Mesodermal cell (in vitro differentiated cells): ENCODE measurements at regions not wholly inside any gene's neighbourhood (a gene's known extent, or its start where the extent isn't known, plus 50 kb on each side); places are given as distances from the start of the nearest gene placed in this dataset.
"Not testable (repeated sequence)": the region's sequence is repeated elsewhere in the genome, so short reads cannot be mapped to it uniquely, and the experiment has no call there.

Experiments used
- H3K27ac ChIP-seq: 2 replicates; pipeline ENCODE4 v1.7.0; 2013; ENCODE audit warnings: mild to moderate bottlenecking, low read depth, low read length, moderate library complexity; ENCODE audit not compliant: severe bottlenecking
- H3K36me3 ChIP-seq: 2 replicates; pipeline ENCODE4 v1.7.1; 2013; ENCODE audit warnings: mild to moderate bottlenecking, low read length, moderate library complexity; ENCODE audit not compliant: control insufficient read depth, insufficient read depth
- H3K4me1 ChIP-seq: one replicate; pipeline ENCODE4 v1.7.1; 2013; ENCODE audit warnings: mild to moderate bottlenecking, low read length; ENCODE audit not compliant: insufficient read depth, control insufficient read depth, poor library complexity, severe bottlenecking
- H3K4me3 ChIP-seq: 2 replicates; pipeline ENCODE4 v1.7.0; 2013; ENCODE audit warnings: low read length, control low read depth, mild to moderate bottlenecking; ENCODE audit not compliant: insufficient read depth, poor library complexity, severe bottlenecking; ENCODE audit errors: extremely low read depth
- H3K9me3 ChIP-seq: 2 replicates; pipeline ENCODE4 v1.7.1; 2013; ENCODE audit warnings: mild to moderate bottlenecking, low read length, moderate library complexity; ENCODE audit not compliant: control insufficient read depth
- WGBS, 2 experiments: methylation state at CpG; one replicate each; pipeline ENCODE4 v1.1.5; 2013; ENCODE audit warnings: missing lambda C conversion rate in 2 of 2; ENCODE audit not compliant: insufficient coverage in 2 of 2; 5-methylcytosine and 5-hydroxymethylcytosine counted together

DNA sequence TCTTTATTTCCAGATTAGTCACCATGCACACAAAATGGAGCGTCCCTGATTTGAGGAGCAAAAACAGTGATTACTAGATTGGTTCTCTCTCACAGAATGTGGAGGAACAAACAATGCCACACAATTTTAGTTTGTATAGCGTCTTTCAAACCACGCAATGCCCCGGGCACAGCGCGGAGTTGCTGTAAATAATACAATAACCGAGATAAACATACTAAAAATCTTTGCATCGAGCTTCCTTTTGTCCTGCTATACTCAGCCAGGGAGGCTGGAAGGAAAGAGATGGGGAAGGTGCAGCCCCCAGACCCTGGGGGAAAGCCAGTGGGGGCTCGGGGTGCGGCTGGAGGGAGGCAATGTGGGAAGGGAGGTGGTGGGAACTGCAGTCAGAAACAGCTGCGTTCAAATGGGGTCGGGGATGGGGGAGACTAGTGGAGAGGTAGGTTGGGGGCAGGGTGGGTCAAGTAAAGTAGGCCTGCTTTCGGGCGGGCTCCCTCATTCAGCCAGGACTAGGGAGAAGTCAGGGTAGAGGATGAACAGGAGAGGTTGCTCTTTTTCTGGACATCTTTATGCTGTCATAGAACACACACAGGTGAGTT is 366.3 kb downstream of the RPS6KC1 start:
- Histone ChIP-seq H3K9me3 (peaks cover 10% of the 10 kb centered on the region), H3K4me1 (peaks cover 10% of the 10 kb centered on the region), H3K27ac (no peak overlapping the region), H3K4me3 (no peak overlapping the region), H3K36me3 (no peaks in the 10 kb centered on the region)
- WGBS, 2 experiments: 93 to 96% methylated on average over 3 to 10 of the region's 14 CpGs

DNA sequence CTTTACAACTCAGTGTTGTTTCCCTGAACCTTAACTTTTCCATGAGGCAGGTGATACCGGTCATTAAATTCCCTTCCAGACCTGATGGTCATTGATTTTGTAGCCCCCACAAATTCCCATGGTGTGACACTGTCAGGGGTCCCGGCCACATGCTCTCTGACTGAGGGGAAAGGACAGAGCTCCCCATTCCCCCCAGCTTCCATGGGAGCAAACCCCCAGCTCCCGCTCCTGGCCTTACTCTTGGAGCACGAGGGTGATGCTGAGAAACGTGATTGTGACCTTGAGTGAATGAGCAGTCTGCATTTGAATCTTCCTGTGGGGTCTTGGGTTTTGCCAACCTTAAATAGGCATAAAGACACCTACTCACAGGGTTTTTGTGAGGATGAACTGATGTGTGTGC is 366.8 kb downstream of the RPS6KC1 start:
- H3K4me1 ChIP-seq: peaks cover 10% of the 10 kb centered on the region
- H3K4me3 ChIP-seq: no peak overlapping the region
- no peak overlapping the region for H3K27ac ChIP-seq
- H3K36me3 ChIP-seq: no peaks in the 10 kb centered on the region
- peaks cover 10% of the 10 kb centered on the region for H3K9me3 ChIP-seq
- WGBS, 2 experiments: 89 to 96% methylated on average over 3 to 4 of the region's 5 CpGs

DNA sequence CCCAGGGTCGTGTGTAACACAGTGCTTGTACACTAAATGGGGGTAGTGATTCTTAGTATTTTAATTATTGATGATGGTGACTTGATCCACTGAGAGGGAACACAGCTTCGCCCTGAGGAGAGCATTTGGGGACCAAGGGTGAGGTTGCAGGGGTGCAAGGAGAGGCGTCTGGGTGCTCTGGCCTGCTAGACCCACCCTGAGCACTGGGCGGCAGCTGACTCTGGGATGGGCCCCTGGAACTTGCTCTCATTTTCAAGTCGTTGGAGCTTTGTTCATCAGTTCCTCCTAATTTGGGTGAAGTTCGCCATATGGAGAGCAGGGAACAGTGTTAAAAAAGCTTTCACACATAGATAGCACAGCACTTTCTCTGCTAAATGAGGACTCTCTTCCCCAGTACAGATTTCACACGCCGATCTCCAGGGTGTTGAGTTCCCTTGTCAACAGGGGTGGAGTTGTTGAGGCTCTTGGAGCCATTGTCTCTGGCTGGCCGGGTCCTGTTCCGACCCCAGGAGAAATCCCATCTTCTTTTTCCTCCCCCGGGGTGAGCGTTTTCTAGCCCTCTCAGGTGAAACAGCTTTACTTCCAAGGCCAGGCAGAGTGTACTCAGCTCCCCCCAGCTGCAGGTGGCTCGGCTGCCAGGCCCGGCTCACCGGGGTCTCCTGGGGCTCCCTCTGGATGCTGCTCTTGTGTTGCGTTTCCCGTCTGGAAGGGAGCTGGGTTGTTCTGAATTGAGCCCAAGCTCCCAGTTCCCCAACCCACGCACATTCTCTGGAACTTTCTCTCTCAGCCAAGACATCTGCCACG is 367.4 kb downstream of the RPS6KC1 start:
- H3K27ac ChIP-seq: no peak overlapping the region
- H3K4me3 ChIP-seq: no peak overlapping the region
- peaks cover 10% of the 10 kb centered on the region for H3K9me3 ChIP-seq
- peaks cover 10% of the 10 kb centered on the region for H3K4me1 ChIP-seq
- H3K36me3 ChIP-seq: no peaks in the 10 kb centered on the region
- 72 to 80% methylated on average over 12 to 14 of the region's 19 CpGs for WGBS, 2 experiments

DNA sequence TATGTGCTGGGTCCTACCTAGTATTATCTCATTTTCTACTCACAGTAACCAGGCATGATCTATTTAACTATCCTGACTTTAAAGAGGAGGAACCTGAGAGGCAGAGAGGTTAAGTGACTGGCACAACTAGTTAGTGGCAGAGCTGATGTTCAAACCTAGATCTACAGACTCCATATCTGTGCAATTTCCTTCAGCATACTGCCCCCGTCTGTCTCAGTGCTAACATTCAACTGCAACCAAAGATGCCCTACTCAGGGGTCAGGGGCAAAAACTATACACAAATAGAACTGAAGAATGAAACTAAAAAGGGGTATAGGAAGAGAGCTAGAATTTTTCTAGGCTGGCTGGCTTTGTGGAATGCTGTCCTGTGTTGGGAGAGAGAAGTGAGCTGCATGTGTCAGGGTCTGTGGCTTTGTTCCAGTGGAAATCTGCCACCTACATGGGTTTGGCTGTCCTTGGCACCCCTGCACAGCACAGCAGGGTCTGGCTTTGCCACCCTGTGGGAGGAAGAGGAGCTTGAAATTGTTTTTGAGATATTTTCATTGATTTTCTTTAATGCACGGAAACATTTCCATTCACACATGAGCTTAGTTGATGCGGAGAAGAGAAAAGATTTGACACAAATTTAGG is 368.5 kb downstream of the RPS6KC1 start:
- Histone ChIP-seq H3K4me1 (peaks cover 10% of the 10 kb centered on the region), H3K27ac (no peak overlapping the region), H3K9me3 (no peaks in the 10 kb centered on the region), H3K36me3 (no peaks in the 10 kb centered on the region), H3K4me3 (no peak overlapping the region)
- WGBS, 2 experiments: 94 to 100% methylated on average over 1 to 2 of the region's 3 CpGs

DNA sequence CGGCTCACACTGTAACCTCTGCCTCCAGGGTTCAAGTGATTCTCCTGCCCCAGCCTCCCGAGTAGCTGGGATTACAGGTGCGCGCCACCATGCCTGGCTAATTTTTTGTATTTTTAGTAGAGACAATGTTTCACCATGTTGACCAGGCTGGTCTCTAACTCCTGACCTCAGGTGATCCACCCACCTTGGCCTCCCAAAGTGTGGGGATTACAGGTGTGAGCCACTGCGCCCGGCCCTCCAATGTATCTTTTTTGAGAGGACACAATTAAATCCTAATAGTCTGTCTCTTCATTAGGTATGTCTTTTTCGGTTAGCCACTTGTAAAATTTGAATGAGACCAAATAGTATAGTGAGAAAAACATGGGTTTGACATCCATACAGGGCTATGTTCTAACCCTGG is 370.1 kb downstream of the RPS6KC1 start:
- not testable (repeated sequence) for H3K4me1 ChIP-seq, H3K27ac ChIP-seq, H3K9me3 ChIP-seq, H3K36me3 ChIP-seq, H3K4me3 ChIP-seq
- 100% methylated on average over 3 of the region's 7 CpGs; no CpG with 5 or more reads in 1 of the 2 experiments for WGBS, 2 experiments

DNA sequence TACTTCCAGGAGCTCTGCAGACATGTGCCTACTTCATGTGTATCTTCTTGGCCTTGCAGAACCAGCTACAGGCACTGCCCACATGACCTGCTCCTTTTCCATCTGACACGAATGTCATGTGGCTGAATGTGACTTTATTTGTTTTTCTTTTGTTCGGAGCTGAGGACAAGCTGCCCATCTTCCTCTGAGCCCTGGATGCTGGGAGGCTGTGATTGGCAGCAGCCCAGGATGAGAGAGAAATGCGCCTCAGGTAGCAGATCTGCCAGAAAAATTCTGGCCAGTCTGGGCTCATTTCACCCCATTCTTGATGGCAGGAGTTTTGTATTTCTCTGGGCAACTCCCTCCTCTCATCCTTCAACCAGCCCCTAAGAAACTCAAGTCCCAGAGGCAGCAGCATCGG is 372.0 kb downstream of the RPS6KC1 start:
- no peaks in the 10 kb centered on the region for H3K4me1 ChIP-seq
- no peaks in the 10 kb centered on the region for H3K9me3 ChIP-seq
- H3K36me3 ChIP-seq: no peaks in the 10 kb centered on the region
- 90% methylated on average over 3 of the region's 4 CpGs; no CpG with 5 or more reads in 1 of the 2 experiments for WGBS, 2 experiments
- no peak overlapping the region for H3K27ac ChIP-seq
- H3K4me3 ChIP-seq: no peak overlapping the region

DNA sequence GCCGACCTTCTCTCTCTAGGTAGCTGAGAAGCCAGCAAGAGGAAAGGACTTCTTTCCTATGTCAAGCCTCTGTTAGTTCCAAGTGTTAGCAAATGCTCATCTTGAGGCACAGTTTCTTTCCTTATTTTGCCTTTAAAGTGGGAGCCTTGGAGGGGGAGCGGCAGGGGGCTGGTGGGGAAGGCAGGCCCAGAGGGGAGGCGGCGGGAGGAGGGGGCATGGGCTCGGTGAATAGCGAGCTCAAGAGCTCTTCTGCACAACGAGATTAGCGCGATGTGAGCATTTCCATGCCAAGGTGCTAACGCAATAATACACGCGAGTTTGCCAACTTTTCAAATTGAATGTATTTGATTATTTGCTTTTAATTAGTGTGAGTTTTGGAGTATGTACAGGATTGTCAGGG is 372.6 kb downstream of the RPS6KC1 start:
- WGBS, 2 experiments: 86 to 94% methylated on average over 11 to 12 of the region's 12 CpGs
- no peak overlapping the region for H3K27ac ChIP-seq
- H3K4me3 ChIP-seq: no peak overlapping the region

DNA sequence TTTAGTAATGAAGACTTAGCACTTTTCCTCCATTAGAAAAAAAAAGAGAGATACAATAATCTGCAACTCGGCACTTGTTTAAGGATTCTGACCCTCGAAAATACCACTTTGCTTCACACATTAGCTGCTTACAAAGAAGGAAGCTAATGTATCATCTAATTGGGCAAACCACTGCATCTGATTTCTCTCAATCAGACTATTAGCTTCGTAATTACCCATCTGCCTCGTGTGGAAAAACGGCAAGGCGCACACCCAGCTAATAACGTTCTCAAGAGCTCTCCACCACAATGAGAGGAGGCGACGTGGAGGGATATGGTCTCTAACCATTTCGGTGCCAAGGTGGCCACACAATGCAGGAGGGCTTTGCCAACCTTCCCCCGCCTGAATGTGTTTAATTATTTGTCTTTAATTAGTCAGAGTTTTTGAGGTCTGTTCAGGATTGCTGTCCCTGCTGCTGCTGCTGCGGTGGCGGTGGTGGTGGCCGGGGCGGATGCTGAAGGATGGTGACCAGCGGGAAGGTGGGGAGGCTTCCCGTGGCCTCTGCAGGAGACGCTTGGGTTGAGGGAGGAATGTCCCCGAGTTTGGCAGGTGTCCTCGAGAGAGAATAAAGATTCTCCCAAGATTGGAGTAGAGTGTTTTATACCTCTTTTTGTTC is 374.5 kb downstream of the RPS6KC1 start:
- Histone ChIP-seq H3K4me3 (no peak overlapping the region), H3K27ac (no peak overlapping the region), H3K4me1 (no peaks in the 10 kb centered on the region), H3K36me3 (no peaks in the 10 kb centered on the region), H3K9me3 (no peaks in the 10 kb centered on the region)
- WGBS, 2 experiments: 89 to 96% methylated on average over 10 to 15 of the region's 20 CpGs

More for the DNA sequence above, 372.6 kb downstream of the RPS6KC1 start:
- no peaks in the 10 kb centered on the region for H3K9me3 ChIP-seq
- no peaks in the 10 kb centered on the region for H3K36me3 ChIP-seq
- no peaks in the 10 kb centered on the region for H3K4me1 ChIP-seq

DNA sequence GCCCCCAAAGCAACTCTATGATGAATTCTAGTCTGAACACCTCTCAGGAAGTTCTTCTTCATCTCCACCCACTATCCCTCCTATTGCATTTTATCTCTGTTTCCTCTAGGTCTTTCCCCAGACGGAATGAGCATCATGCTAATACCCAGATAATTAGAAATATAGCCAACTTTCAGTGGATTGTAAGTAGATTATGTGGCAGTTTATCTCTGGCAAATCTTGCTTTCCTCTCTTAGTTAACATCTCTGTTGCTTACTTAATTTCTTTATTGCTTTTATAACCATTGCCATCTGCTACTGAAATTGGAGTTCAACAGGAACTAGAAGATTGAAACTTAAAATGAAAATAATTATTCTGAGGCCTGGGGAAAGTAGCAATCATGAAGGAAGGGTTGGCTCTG is 378.6 kb downstream of the RPS6KC1 start:
- H3K27ac ChIP-seq: no peak overlapping the region
- H3K9me3 ChIP-seq: no peaks in the 10 kb centered on the region
- no peak overlapping the region for H3K4me3 ChIP-seq
- H3K36me3 ChIP-seq: no peaks in the 10 kb centered on the region
- no CpG with 5 or more reads among the region's 1 CpG for WGBS, 2 experiments
- H3K4me1 ChIP-seq: no peaks in the 10 kb centered on the region

DNA sequence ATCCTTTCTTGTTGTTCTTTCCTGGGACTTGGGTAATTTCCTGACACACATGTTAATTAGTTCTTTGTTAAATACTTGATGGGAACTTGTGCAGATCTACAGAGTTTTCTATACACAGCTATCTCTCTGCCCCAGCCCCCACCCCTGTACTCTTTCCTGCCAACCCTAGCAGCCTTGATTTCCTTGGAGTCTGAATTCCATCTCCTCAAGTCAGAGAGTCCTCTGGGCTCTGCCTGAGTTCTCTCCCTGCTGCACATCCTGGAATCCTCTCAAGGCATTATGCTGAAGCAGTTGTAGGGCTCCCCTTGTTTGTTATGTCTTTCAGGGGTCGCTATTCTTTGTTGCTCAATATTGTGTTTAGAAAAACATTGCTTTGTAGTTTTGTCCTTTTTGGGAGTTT is 384.7 kb downstream of the RPS6KC1 start:
- H3K27ac ChIP-seq: no peak overlapping the region
- H3K4me1 ChIP-seq: peaks cover 6% of the 10 kb centered on the region
- no peak overlapping the region for H3K4me3 ChIP-seq
- H3K9me3 ChIP-seq: no peaks in the 10 kb centered on the region
- 70% methylated on average over 1 of the region's 1 CpG; no CpG with 5 or more reads in 1 of the 2 experiments for WGBS, 2 experiments
- no peaks in the 10 kb centered on the region for H3K36me3 ChIP-seq
